ENCODE measurements at regions not wholly inside any gene's neighbourhood (a gene's known extent, or its start where the extent isn't known, plus 50 kb on each side); places are given as distances from the start of the nearest gene placed in this dataset.

DNA sequence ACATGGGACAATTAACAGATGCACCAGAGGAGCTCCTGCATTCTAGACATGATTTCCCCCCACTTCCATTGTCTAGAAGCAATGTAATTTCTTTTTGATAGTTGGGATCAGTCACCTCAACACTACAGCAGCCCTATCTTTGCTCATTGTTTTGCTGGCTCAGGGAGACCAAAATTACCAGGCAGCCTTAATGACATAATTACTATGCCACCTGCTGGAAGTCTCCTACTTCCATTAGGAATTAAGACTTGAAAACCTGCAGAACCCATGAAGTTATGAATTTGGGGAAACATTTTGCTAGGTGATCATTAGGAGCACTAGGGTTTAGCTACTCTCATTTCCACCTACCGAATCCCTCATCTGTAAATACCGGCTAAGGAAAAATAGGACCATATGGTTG is 312.0 kb upstream of the CA10 start (continued):
- TF ChIP-seq USF2 (IDR thresholded peaks at IDR 0.05; ENCODE audit: borderline replicate concordance, low read depth, low read length) (no peak), ELF1 (IDR thresholded peaks at IDR 0.05) (no peak), RXRA (IDR thresholded peaks at IDR 0.05; ENCODE audit: borderline replicate concordance, low read depth) (no peak), GABPA (IDR thresholded peaks at IDR 0.05; ENCODE audit: low read depth) (no peak), POLR2AphosphoS5 (IDR thresholded peaks at IDR 0.05; ENCODE audit: low read depth, low read length) (no peak), RCOR1 (IDR thresholded peaks at IDR 0.05; ENCODE audit: low read length) (no peak), YY1 (IDR thresholded peaks at IDR 0.05; ENCODE audit: low read depth) (no peak), GATA2 (CRISPR knock-in tag; IDR thresholded peaks at IDR 0.05) (no peak), NFIC (IDR thresholded peaks at IDR 0.05; ENCODE audit: borderline replicate concordance) (no peak)
- TF ChIP-seq, protein P1, sequence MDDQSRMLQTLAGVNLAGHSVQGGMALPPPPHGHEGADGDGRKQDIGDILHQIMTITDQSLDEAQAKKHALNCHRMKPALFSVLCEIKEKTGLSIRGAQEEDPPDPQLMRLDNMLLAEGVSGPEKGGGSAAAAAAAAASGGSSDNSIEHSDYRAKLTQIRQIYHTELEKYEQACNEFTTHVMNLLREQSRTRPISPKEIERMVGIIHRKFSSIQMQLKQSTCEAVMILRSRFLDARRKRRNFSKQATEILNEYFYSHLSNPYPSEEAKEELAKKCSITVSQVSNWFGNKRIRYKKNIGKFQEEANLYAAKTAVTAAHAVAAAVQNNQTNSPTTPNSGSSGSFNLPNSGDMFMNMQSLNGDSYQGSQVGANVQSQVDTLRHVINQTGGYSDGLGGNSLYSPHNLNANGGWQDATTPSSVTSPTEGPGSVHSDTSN (IDR thresholded peaks at IDR 0.05) = no peak

DNA sequence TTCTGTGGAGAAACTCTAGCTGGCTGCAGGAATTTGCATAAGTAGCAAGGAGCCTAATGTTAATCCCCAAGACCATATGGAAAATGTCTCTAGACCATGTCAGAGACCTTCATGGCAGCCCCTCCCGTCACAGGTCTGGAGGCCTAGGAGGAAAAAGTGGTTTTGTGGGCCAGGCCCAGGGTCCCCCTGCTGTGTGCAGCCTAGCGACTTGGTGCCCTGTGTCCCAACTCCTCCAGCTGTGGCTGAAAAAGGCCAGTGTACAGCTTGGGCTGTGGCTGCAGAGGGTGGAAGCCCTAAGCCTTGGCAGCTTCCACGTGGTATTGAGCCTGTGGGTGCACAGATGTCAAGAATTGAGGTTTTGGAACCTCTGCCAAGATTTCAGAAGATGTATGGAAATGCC is 306.9 kb upstream of the CA10 start:
- no peak for DNase-seq
- no peak overlapping the region for H3K9ac ChIP-seq
- no peaks in the 10 kb centered on the region for H3K27me3 ChIP-seq (ENCODE audit: insufficient read depth)
- no peaks in the 10 kb centered on the region for H3F3A ChIP-seq (replicated peaks; ENCODE audit: insufficient read depth)
- no peaks in the 10 kb centered on the region for H3K36me3 ChIP-seq (replicated peaks in 1 of 2; ENCODE audit: control insufficient read depth in 1 of 2, insufficient read depth in 2 of 2, low read length in 1 of 2)
- H3K9me3 ChIP-seq = no peaks in the 10 kb centered on the region
- WGBS (ENCODE audit: low lambda C conversion rate) = 7% methylated on average over 2 of the region's 3 CpGs
- H3K9me2 ChIP-seq = no peaks in the 10 kb centered on the region
- no peak overlapping the region for H3K4me2 ChIP-seq
- H4K20me1 ChIP-seq (ENCODE audit: insufficient read depth) = no peaks in the 10 kb centered on the region
- no peak overlapping the region for H3K4me3 ChIP-seq (ENCODE audit: low read depth in 2 of 2, low read length in 1 of 2)
- POLR2A ChIA-PET = no interaction called here
- no peak overlapping the region for H3K27ac ChIP-seq (ENCODE audit: low read depth in 2 of 2, low read length in 1 of 2)
- H2AFZ ChIP-seq (ENCODE audit: low read depth) = no peak overlapping the region
- H3K79me2 ChIP-seq (ENCODE audit: insufficient read depth) = no peaks in the 10 kb centered on the region
- H3K4me1 ChIP-seq (ENCODE audit: control insufficient read depth in 1 of 2, insufficient read depth in 2 of 2, low read depth in 1 of 2, low read length in 1 of 2) = no peaks in the 10 kb centered on the region
- CTCF ChIA-PET = no interaction called here
- TF ChIP-seq, protein P2, sequence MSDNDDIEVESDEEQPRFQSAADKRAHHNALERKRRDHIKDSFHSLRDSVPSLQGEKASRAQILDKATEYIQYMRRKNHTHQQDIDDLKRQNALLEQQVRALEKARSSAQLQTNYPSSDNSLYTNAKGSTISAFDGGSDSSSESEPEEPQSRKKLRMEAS (IDR thresholded peaks at IDR 0.05; ENCODE audit: low read depth) = no peak
- TF ChIP-seq, protein P3, sequence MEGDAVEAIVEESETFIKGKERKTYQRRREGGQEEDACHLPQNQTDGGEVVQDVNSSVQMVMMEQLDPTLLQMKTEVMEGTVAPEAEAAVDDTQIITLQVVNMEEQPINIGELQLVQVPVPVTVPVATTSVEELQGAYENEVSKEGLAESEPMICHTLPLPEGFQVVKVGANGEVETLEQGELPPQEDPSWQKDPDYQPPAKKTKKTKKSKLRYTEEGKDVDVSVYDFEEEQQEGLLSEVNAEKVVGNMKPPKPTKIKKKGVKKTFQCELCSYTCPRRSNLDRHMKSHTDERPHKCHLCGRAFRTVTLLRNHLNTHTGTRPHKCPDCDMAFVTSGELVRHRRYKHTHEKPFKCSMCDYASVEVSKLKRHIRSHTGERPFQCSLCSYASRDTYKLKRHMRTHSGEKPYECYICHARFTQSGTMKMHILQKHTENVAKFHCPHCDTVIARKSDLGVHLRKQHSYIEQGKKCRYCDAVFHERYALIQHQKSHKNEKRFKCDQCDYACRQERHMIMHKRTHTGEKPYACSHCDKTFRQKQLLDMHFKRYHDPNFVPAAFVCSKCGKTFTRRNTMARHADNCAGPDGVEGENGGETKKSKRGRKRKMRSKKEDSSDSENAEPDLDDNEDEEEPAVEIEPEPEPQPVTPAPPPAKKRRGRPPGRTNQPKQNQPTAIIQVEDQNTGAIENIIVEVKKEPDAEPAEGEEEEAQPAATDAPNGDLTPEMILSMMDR (IDR thresholded peaks at IDR 0.05) = no peak
- TF ChIP-seq, protein P1 (IDR thresholded peaks at IDR 0.05) = no peak
- TF ChIP-seq JUND (IDR thresholded peaks at IDR 0.05) (no peak), NFIC (IDR thresholded peaks at IDR 0.05; ENCODE audit: borderline replicate concordance) (no peak), POLR2AphosphoS5 (IDR thresholded peaks at IDR 0.05; ENCODE audit: low read depth, low read length) (no peak), NRF1 (IDR thresholded peaks at IDR 0.05; ENCODE audit: low read depth, low read length) (no peak), FOSL2 (IDR thresholded peaks at IDR 0.05; ENCODE audit: borderline replicate concordance, low read depth) (no peak), YY1 (IDR thresholded peaks at IDR 0.05; ENCODE audit: low read depth) (no peak), EZH2phosphoT487 (IDR thresholded peaks at IDR 0.05; ENCODE audit: borderline replicate concordance, low read depth) (no peak), ELF1 (IDR thresholded peaks at IDR 0.05) (no peak), TAF1 (IDR thresholded peaks at IDR 0.05; ENCODE audit: borderline replicate concordance, low read depth, low read length) (no peak), RXRA (IDR thresholded peaks at IDR 0.05; ENCODE audit: borderline replicate concordance, low read depth) (no peak), GABPA (IDR thresholded peaks at IDR 0.05; ENCODE audit: low read depth) (no peak), MEF2A (IDR thresholded peaks at IDR 0.05; ENCODE audit: borderline replicate concordance, low read depth) (no peak), CHD2 (IDR thresholded peaks at IDR 0.05; ENCODE audit: low read length, partially characterized antibody) (no peak), ZBTB33 (IDR thresholded peaks at IDR 0.05; ENCODE audit: borderline replicate concordance, low read depth) (no peak), RFX5 (IDR thresholded peaks at IDR 0.05; ENCODE audit: low read length) (no peak)
- TF ChIP-seq, protein P4, sequence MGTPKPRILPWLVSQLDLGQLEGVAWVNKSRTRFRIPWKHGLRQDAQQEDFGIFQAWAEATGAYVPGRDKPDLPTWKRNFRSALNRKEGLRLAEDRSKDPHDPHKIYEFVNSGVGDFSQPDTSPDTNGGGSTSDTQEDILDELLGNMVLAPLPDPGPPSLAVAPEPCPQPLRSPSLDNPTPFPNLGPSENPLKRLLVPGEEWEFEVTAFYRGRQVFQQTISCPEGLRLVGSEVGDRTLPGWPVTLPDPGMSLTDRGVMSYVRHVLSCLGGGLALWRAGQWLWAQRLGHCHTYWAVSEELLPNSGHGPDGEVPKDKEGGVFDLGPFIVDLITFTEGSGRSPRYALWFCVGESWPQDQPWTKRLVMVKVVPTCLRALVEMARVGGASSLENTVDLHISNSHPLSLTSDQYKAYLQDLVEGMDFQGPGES (IDR thresholded peaks at IDR 0.05; ENCODE audit: low read depth, low read length) = no peak
